ENCODE measurements at regions not wholly inside any gene's neighbourhood (a gene's known extent, or its start where the extent isn't known, plus 50 kb on each side); places are given as distances from the start of the nearest gene placed in this dataset.
"Not testable (repeated sequence)": the region's sequence is repeated elsewhere in the genome, so short reads cannot be mapped to it uniquely, and the experiment has no call there.

- Histone ChIP-seq H3K4me3 (ENCODE audit: low read length in 3 of 3) (no peak overlapping the region), H3K27ac (ENCODE audit: low read depth, low read length) (no peak overlapping the region), H3K27me3 (ENCODE audit: control insufficient read depth in 3 of 3, insufficient read depth in 3 of 3, low read length in 3 of 3) (no peaks in the 10 kb centered on the region), H3K9me3 (ENCODE audit: control insufficient read depth in 3 of 3, low read length in 3 of 3) (no peaks in the 10 kb centered on the region), H3K9ac (ENCODE audit: low read depth in 1 of 3, low read length in 3 of 3) (no peak overlapping the region), H3K4me1 (ENCODE audit: control insufficient read depth in 3 of 3, insufficient read depth in 3 of 3, low read length in 3 of 3) (no peaks in the 10 kb centered on the region), H3K36me3 (ENCODE audit: control insufficient read depth in 3 of 3, insufficient read depth in 3 of 3, low read length in 3 of 3) (no peaks in the 10 kb centered on the region)
Observed at GRCh38 chr5:44707721-44708120, 101.0 kb upstream of the MRPS30 start.

- Histone ChIP-seq H3K27me3 (ENCODE audit: control insufficient read depth in 3 of 3, insufficient read depth in 3 of 3, low read length in 3 of 3) (no peaks in the 10 kb centered on the region), H3K9me3 (ENCODE audit: control insufficient read depth in 3 of 3, low read length in 3 of 3) (no peaks in the 10 kb centered on the region), H3K36me3 (ENCODE audit: control insufficient read depth in 3 of 3, insufficient read depth in 3 of 3, low read length in 3 of 3) (no peaks in the 10 kb centered on the region), H3K4me1 (ENCODE audit: control insufficient read depth in 3 of 3, insufficient read depth in 3 of 3, low read length in 3 of 3) (no peaks in the 10 kb centered on the region), H3K9ac (ENCODE audit: low read depth in 1 of 3, low read length in 3 of 3) (no peak overlapping the region), H3K4me3 (ENCODE audit: low read length in 3 of 3) (no peak overlapping the region), H3K27ac (ENCODE audit: low read depth, low read length) (no peak overlapping the region)
Observed at GRCh38 chr5:44697025-44697424, 111.7 kb upstream of the MRPS30 start.

- no peaks in the 10 kb centered on the region for H3K9me3 ChIP-seq (ENCODE audit: control insufficient read depth in 3 of 3, low read length in 3 of 3)
- H3K27me3 ChIP-seq (ENCODE audit: control insufficient read depth in 3 of 3, insufficient read depth in 3 of 3, low read length in 3 of 3) = no peaks in the 10 kb centered on the region
- no peaks in the 10 kb centered on the region for H3K4me1 ChIP-seq (ENCODE audit: control insufficient read depth in 3 of 3, insufficient read depth in 3 of 3, low read length in 3 of 3)
- no peak overlapping the region for H3K9ac ChIP-seq (ENCODE audit: low read depth in 1 of 3, low read length in 3 of 3)
- no peak overlapping the region for H3K4me3 ChIP-seq (ENCODE audit: low read length in 3 of 3)
- H3K36me3 ChIP-seq (ENCODE audit: control insufficient read depth in 3 of 3, insufficient read depth in 3 of 3, low read length in 3 of 3) = no peaks in the 10 kb centered on the region
- H3K27ac ChIP-seq (ENCODE audit: low read depth, low read length) = no peak overlapping the region
Observed at GRCh38 chr5:44695259-44695658, 113.5 kb upstream of the MRPS30 start.

GRCh38 chr5:44691802-44692201 is 116.9 kb upstream of the MRPS30 start:
- no peak overlapping the region for H3K27ac ChIP-seq (ENCODE audit: low read depth, low read length)
- H3K36me3 ChIP-seq (ENCODE audit: control insufficient read depth in 3 of 3, insufficient read depth in 3 of 3, low read length in 3 of 3) = no peaks in the 10 kb centered on the region
- peaks cover 0 to 2% (median 0%) of the 10 kb centered on the region in 3 donors for H3K4me1 ChIP-seq (ENCODE audit: control insufficient read depth in 3 of 3, insufficient read depth in 3 of 3, low read length in 3 of 3)
- no peaks in the 10 kb centered on the region for H3K9me3 ChIP-seq (ENCODE audit: control insufficient read depth in 3 of 3, low read length in 3 of 3)
- no peaks in the 10 kb centered on the region for H3K27me3 ChIP-seq (ENCODE audit: control insufficient read depth in 3 of 3, insufficient read depth in 3 of 3, low read length in 3 of 3)
- H3K4me3 ChIP-seq (ENCODE audit: low read length in 3 of 3) = no peak overlapping the region
- no peak overlapping the region for H3K9ac ChIP-seq (ENCODE audit: low read depth in 1 of 3, low read length in 3 of 3)

- H3K27me3 ChIP-seq (ENCODE audit: control insufficient read depth in 3 of 3, insufficient read depth in 3 of 3, low read length in 3 of 3) = no peaks in the 10 kb centered on the region
- no peak overlapping the region for H3K27ac ChIP-seq (ENCODE audit: low read depth, low read length)
- H3K9ac ChIP-seq (ENCODE audit: low read depth in 1 of 3, low read length in 3 of 3) = no peak overlapping the region
- no peak overlapping the region for H3K4me3 ChIP-seq (ENCODE audit: low read length in 3 of 3)
- H3K36me3 ChIP-seq (ENCODE audit: control insufficient read depth in 3 of 3, insufficient read depth in 3 of 3, low read length in 3 of 3) = no peaks in the 10 kb centered on the region
- no peaks in the 10 kb centered on the region for H3K9me3 ChIP-seq (ENCODE audit: control insufficient read depth in 3 of 3, low read length in 3 of 3)
- no peaks in the 10 kb centered on the region for H3K4me1 ChIP-seq (ENCODE audit: control insufficient read depth in 3 of 3, insufficient read depth in 3 of 3, low read length in 3 of 3)
Observed at GRCh38 chr5:44681906-44682305, 126.8 kb upstream of the MRPS30 start.

GRCh38 chr5:44679214-44679613 is 129.5 kb upstream of the MRPS30 start:
- H3K27ac ChIP-seq (ENCODE audit: low read depth, low read length) = no peak overlapping the region
- H3K9me3 ChIP-seq (ENCODE audit: control insufficient read depth in 3 of 3, low read length in 3 of 3) = no peaks in the 10 kb centered on the region
- no peaks in the 10 kb centered on the region for H3K36me3 ChIP-seq (ENCODE audit: control insufficient read depth in 3 of 3, insufficient read depth in 3 of 3, low read length in 3 of 3)
- no peaks in the 10 kb centered on the region for H3K27me3 ChIP-seq (ENCODE audit: control insufficient read depth in 3 of 3, insufficient read depth in 3 of 3, low read length in 3 of 3)
- no peaks in the 10 kb centered on the region for H3K4me1 ChIP-seq (ENCODE audit: control insufficient read depth in 3 of 3, insufficient read depth in 3 of 3, low read length in 3 of 3)
- H3K9ac ChIP-seq (ENCODE audit: low read depth in 1 of 3, low read length in 3 of 3) = no peak overlapping the region
- H3K4me3 ChIP-seq (ENCODE audit: low read length in 3 of 3) = no peak overlapping the region

GRCh38 chr5:44675296-44675695 is 133.5 kb upstream of the MRPS30 start:
- no peak overlapping the region for H3K27ac ChIP-seq (ENCODE audit: low read depth, low read length)
- no peak overlapping the region for H3K4me3 ChIP-seq (ENCODE audit: low read length in 3 of 3)
- H3K9ac ChIP-seq (ENCODE audit: low read depth in 1 of 3, low read length in 3 of 3) = no peak overlapping the region
- H3K36me3 ChIP-seq (ENCODE audit: control insufficient read depth in 3 of 3, insufficient read depth in 3 of 3, low read length in 3 of 3) = no peaks in the 10 kb centered on the region
- H3K4me1 ChIP-seq (ENCODE audit: control insufficient read depth in 3 of 3, insufficient read depth in 3 of 3, low read length in 3 of 3) = no peaks in the 10 kb centered on the region
- H3K9me3 ChIP-seq (ENCODE audit: control insufficient read depth in 3 of 3, low read length in 3 of 3) = no peaks in the 10 kb centered on the region
- H3K27me3 ChIP-seq (ENCODE audit: control insufficient read depth in 3 of 3, insufficient read depth in 3 of 3, low read length in 3 of 3) = no peaks in the 10 kb centered on the region

- Histone ChIP-seq H3K4me3 (ENCODE audit: low read length in 3 of 3) (no peak overlapping the region), H3K36me3 (ENCODE audit: control insufficient read depth in 3 of 3, insufficient read depth in 3 of 3, low read length in 3 of 3) (no peaks in the 10 kb centered on the region), H3K27me3 (ENCODE audit: control insufficient read depth in 3 of 3, insufficient read depth in 3 of 3, low read length in 3 of 3) (no peaks in the 10 kb centered on the region), H3K9me3 (ENCODE audit: control insufficient read depth in 3 of 3, low read length in 3 of 3) (no peaks in the 10 kb centered on the region), H3K4me1 (ENCODE audit: control insufficient read depth in 3 of 3, insufficient read depth in 3 of 3, low read length in 3 of 3) (no peaks in the 10 kb centered on the region), H3K9ac (ENCODE audit: low read depth in 1 of 3, low read length in 3 of 3) (no peak overlapping the region), H3K27ac (ENCODE audit: low read depth, low read length) (no peak overlapping the region)
Observed at GRCh38 chr5:44674461-44674860, 134.3 kb upstream of the MRPS30 start.

- not testable (repeated sequence) for H3K4me1 ChIP-seq (ENCODE audit: control insufficient read depth in 3 of 3, insufficient read depth in 3 of 3, low read length in 3 of 3); H3K27ac ChIP-seq (ENCODE audit: low read depth, low read length); H3K4me3 ChIP-seq (ENCODE audit: low read length in 3 of 3); H3K27me3 ChIP-seq (ENCODE audit: control insufficient read depth in 3 of 3, insufficient read depth in 3 of 3, low read length in 3 of 3); H3K36me3 ChIP-seq (ENCODE audit: control insufficient read depth in 3 of 3, insufficient read depth in 3 of 3, low read length in 3 of 3); H3K9me3 ChIP-seq (ENCODE audit: control insufficient read depth in 3 of 3, low read length in 3 of 3); H3K9ac ChIP-seq (ENCODE audit: low read depth in 1 of 3, low read length in 3 of 3)
Observed at GRCh38 chr5:44668471-44668870, 140.3 kb upstream of the MRPS30 start.

GRCh38 chr5:44665101-44665701 is 143.5 kb upstream of the MRPS30 start:
- no peaks in the 10 kb centered on the region for H3K4me1 ChIP-seq (ENCODE audit: control insufficient read depth in 3 of 3, insufficient read depth in 3 of 3, low read length in 3 of 3)
- H3K27ac ChIP-seq (ENCODE audit: low read depth, low read length) = peak overlapping the region; percentile 32
- H3K27me3 ChIP-seq (ENCODE audit: control insufficient read depth in 3 of 3, insufficient read depth in 3 of 3, low read length in 3 of 3) = no peaks in the 10 kb centered on the region
- H3K9ac ChIP-seq (ENCODE audit: low read depth in 1 of 3, low read length in 3 of 3) = no peak overlapping the region
- no peaks in the 10 kb centered on the region for H3K9me3 ChIP-seq (ENCODE audit: control insufficient read depth in 3 of 3, low read length in 3 of 3)
- no peak overlapping the region for H3K4me3 ChIP-seq (ENCODE audit: low read length in 3 of 3)
- H3K36me3 ChIP-seq (ENCODE audit: control insufficient read depth in 3 of 3, insufficient read depth in 3 of 3, low read length in 3 of 3) = no peaks in the 10 kb centered on the region

GRCh38 chr5:44664711-44665100 is 144.0 kb upstream of the MRPS30 start:
- Histone ChIP-seq H3K9ac (ENCODE audit: low read depth in 1 of 3, low read length in 3 of 3) (no peak overlapping the region), H3K27me3 (ENCODE audit: control insufficient read depth in 3 of 3, insufficient read depth in 3 of 3, low read length in 3 of 3) (no peaks in the 10 kb centered on the region), H3K36me3 (ENCODE audit: control insufficient read depth in 3 of 3, insufficient read depth in 3 of 3, low read length in 3 of 3) (no peaks in the 10 kb centered on the region), H3K9me3 (ENCODE audit: control insufficient read depth in 3 of 3, low read length in 3 of 3) (no peaks in the 10 kb centered on the region), H3K4me1 (ENCODE audit: control insufficient read depth in 3 of 3, insufficient read depth in 3 of 3, low read length in 3 of 3) (no peaks in the 10 kb centered on the region), H3K27ac (ENCODE audit: low read depth, low read length) (peak overlapping the region; percentile 32), H3K4me3 (ENCODE audit: low read length in 3 of 3) (no peak overlapping the region)

All from skeletal muscle tissue (tissue), 3 donors.